Endodermal cell (in vitro differentiated cells): ENCODE measurements at regions not wholly inside any gene's neighbourhood (a gene's known extent, or its start where the extent isn't known, plus 50 kb on each side); places are given as distances from the start of the nearest gene placed in this dataset.

Source experiments
- DNase-seq: peaks from one replicate; pipeline ENCODE4 v3.0.0-alpha.2; 2017
- H3K27ac ChIP-seq: 2 replicates; pipeline ENCODE4 v1.5.1; 2013; ENCODE audit warnings: mild to moderate bottlenecking, low read depth, low read length, moderate library complexity
- H3K27me3 ChIP-seq: 2 replicates; pipeline ENCODE4 v1.6.1; 2013; ENCODE audit warnings: mild to moderate bottlenecking, low read length, moderate library complexity; ENCODE audit not compliant: insufficient read depth, control insufficient read depth, poor library complexity, severe bottlenecking
- H3K36me3 ChIP-seq: 2 replicates; pipeline ENCODE4 v1.7.0; 2013; ENCODE audit warnings: mild to moderate bottlenecking, low read length, moderate library complexity; ENCODE audit not compliant: control insufficient read depth, insufficient read depth
- H3K4me1 ChIP-seq: one replicate; pipeline ENCODE4 v1.7.0; 2013; ENCODE audit warnings: low read length; ENCODE audit not compliant: control insufficient read depth, insufficient read depth
- H3K4me3 ChIP-seq: 2 replicates; pipeline ENCODE4 v1.5.1; 2013; ENCODE audit warnings: mild to moderate bottlenecking, low read length, moderate library complexity
- H3K9ac ChIP-seq: 2 replicates; pipeline ENCODE4 v1.6.1; 2013; ENCODE audit warnings: mild to moderate bottlenecking, low read length, moderate library complexity; ENCODE audit not compliant: poor library complexity, severe bottlenecking; ENCODE audit errors: extremely low read depth
- H3K9me3 ChIP-seq: 2 replicates; pipeline ENCODE4 v1.6.1; 2013; ENCODE audit warnings: mild to moderate bottlenecking, low read length, moderate library complexity; ENCODE audit not compliant: control insufficient read depth
- H3K27ac Mint-ChIP-seq: 2 replicates; pipeline ENCODE4 v1.8.0; 2020; ENCODE audit warnings: mixed read lengths
- H3K27me3 Mint-ChIP-seq: 2 replicates; pipeline ENCODE4 v1.8.0; 2021; ENCODE audit warnings: mild to moderate bottlenecking, mixed read lengths; ENCODE audit not compliant: insufficient read depth
- H3K36me3 Mint-ChIP-seq: 2 replicates; pipeline ENCODE4 v1.8.0; 2020; ENCODE audit warnings: low read depth, mixed read lengths
- H3K4me1 Mint-ChIP-seq: 2 replicates; pipeline ENCODE4 v1.8.0; 2020; ENCODE audit warnings: mixed read lengths
- H3K4me3 Mint-ChIP-seq: 2 replicates; pipeline ENCODE4 v1.8.0; 2020; ENCODE audit warnings: mild to moderate bottlenecking, moderate library complexity, mixed read lengths
- H3K9me3 Mint-ChIP-seq: 2 replicates; pipeline ENCODE4 v1.8.0; 2020; ENCODE audit warnings: mild to moderate bottlenecking, mixed read lengths
- CTCF ChIP-seq: fragments of 200-600 bp; sonication (generic); conservative IDR thresholded peaks from 2 replicates; pipeline ENCODE4 v1.5.0; 2021; ENCODE audit warnings: antibody characterized with exemption, mild to moderate bottlenecking
- WGBS, 2 experiments: methylation state at CpG; one replicate each; pipeline versions ENCODE4 v1.1.5 to v1.1.7; 2013; ENCODE audit warnings: missing lambda C conversion rate in 2 of 2, mixed read lengths in 1 of 2; ENCODE audit not compliant: insufficient coverage in 1 of 2, insufficient read length in 1 of 2; 5-methylcytosine and 5-hydroxymethylcytosine counted together

GRCh38 chr4:1556541-1557220, 127.4 kb downstream of the FAM53A start:
- H3K9me3 ChIP-seq = no peaks in the 10 kb centered on the region

DNA sequence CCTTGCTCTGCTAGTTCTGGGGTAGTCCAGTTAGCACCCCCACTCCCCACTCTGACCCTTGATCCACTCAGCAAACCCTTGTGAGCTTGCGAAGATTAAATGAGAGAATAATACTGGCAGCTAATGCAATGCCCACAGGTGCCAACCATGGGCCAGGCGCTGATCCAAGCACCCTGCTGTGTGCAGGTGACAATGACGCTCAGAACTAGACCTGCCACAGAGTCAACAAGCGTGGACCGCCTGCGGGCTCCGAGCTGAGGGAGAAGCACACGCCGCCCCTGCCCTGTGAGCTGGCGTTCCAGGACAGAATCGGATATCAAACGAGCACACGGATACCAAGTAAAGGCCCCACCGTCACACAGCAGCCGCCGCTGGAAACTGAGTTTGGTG, 129.2 kb downstream of the FAM53A start:
- Mint-ChIP-seq H3K36me3 (no peaks in the 10 kb centered on the region), H3K27me3 (no peaks in the 10 kb centered on the region), H3K9me3 (no peaks in the 10 kb centered on the region), H3K4me3 (no peak overlapping the region), H3K4me1 (no peaks in the 10 kb centered on the region), H3K27ac (no peak overlapping the region)
- Histone ChIP-seq H3K27ac (no peak overlapping the region), H3K27me3 (no peaks in the 10 kb centered on the region), H3K4me1 (no peaks in the 10 kb centered on the region), H3K36me3 (no peaks in the 10 kb centered on the region), H3K9me3 (no peaks in the 10 kb centered on the region), H3K4me3 (no peak overlapping the region), H3K9ac (no peak overlapping the region)
- TF ChIP-seq CTCF = no peak
- no peak for DNase-seq
- WGBS, 2 experiments = 92% methylated on average over 11 to 16 of the region's 16 CpGs

More at GRCh38 chr4:1556541-1557220, 127.4 kb downstream of the FAM53A start:
- Mint-ChIP-seq H3K4me1 (no peaks in the 10 kb centered on the region), H3K36me3 (no peaks in the 10 kb centered on the region), H3K27me3 (no peaks in the 10 kb centered on the region), H3K9me3 (no peaks in the 10 kb centered on the region), H3K27ac (no peak overlapping the region), H3K4me3 (no peak overlapping the region)
- Histone ChIP-seq H3K4me1 (no peaks in the 10 kb centered on the region), H3K36me3 (no peaks in the 10 kb centered on the region), H3K4me3 (no peak overlapping the region), H3K27me3 (no peaks in the 10 kb centered on the region), H3K9ac (no peak overlapping the region), H3K27ac (no peak overlapping the region)
- no peak for TF ChIP-seq CTCF
- DNase-seq = peak; percentile 75
- 65 to 71% methylated on average over 19 to 31 of the region's 31 CpGs for WGBS, 2 experiments

GRCh38 chr4:1554246-1554875, 129.8 kb downstream of the FAM53A start:
- H3K27ac Mint-ChIP-seq = no peak overlapping the region
- H3K36me3 ChIP-seq = no peaks in the 10 kb centered on the region
- no peaks in the 10 kb centered on the region for H3K36me3 Mint-ChIP-seq
- TF ChIP-seq CTCF = no peak
- H3K9me3 ChIP-seq = no peaks in the 10 kb centered on the region
- no peaks in the 10 kb centered on the region for H3K27me3 Mint-ChIP-seq
- no peaks in the 10 kb centered on the region for H3K9me3 Mint-ChIP-seq
- no peak overlapping the region for H3K9ac ChIP-seq
- WGBS, 2 experiments = 89 to 91% methylated on average over 20 to 25 of the region's 26 CpGs
- no peak for DNase-seq
- H3K4me1 ChIP-seq = no peaks in the 10 kb centered on the region
- H3K4me3 ChIP-seq = no peak overlapping the region
- H3K27ac ChIP-seq = no peak overlapping the region
- H3K27me3 ChIP-seq = no peaks in the 10 kb centered on the region
- no peaks in the 10 kb centered on the region for H3K4me1 Mint-ChIP-seq
- H3K4me3 Mint-ChIP-seq = no peak overlapping the region
